ENCODE measurements at regions not wholly inside any gene's neighbourhood (a gene's known extent, or its start where the extent isn't known, plus 50 kb on each side); places are given as distances from the start of the nearest gene placed in this dataset.

GRCh38 chr16:61323456-61323855 lies 712.8 kb downstream of the CDH8 start:
- DNase-seq (ENCODE audit: low spot score): no peak

DNA sequence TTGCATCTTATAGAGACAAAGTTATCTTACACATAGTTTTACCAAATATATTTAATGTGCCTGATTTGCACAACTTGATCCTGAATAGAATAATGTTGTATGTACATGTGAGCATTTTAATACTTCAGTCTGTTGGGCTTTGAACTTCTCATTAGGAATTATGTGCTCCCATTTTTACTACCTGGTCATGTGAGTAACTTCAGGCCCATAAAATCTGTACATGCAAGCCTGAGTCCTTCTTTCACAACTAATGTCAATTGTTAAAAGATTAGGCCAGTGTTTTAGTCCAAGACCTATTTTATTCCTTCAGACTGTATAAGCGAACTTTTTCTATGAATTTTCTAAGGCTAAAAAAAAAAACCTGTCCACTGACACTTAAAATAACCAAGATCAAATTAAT lies 715.4 kb downstream of the CDH8 start:
- DNase-seq (ENCODE audit: low spot score): no peak

- no peak for DNase-seq (ENCODE audit: low spot score)
Observed at GRCh38 chr16:61313931-61314330, 722.3 kb downstream of the CDH8 start.

GRCh38 chr16:61309386-61309785 lies 726.9 kb downstream of the CDH8 start:
- DNase-seq (ENCODE audit: low spot score): no peak

- DNase-seq (ENCODE audit: low spot score): no peak
Observed at GRCh38 chr16:61306204-61306603, 730.0 kb downstream of the CDH8 start.

GRCh38 chr16:61296814-61297213 lies 739.4 kb downstream of the CDH8 start:
- DNase-seq (ENCODE audit: low spot score): no peak

DNA sequence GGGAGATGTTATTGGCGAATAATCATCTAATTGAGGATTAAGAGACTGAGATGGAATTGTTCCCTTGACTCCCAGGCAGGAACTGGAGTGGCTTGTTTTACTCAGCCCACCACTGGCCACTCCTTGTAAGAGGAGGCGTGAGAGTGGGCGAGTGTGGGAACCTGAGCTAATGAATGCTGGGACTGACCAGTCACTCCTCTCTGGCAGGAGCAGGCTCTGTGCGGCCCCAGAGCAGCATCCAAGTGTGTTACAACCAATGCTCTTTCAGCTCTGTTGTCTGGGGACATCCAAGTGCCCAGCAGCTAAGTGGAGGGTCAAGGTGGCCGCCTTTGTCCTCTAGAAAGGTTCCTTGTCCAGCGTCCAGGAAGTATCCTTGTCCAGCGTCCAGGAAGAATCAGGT lies 739.9 kb downstream of the CDH8 start:
- no peak for DNase-seq (ENCODE audit: low spot score)

DNA sequence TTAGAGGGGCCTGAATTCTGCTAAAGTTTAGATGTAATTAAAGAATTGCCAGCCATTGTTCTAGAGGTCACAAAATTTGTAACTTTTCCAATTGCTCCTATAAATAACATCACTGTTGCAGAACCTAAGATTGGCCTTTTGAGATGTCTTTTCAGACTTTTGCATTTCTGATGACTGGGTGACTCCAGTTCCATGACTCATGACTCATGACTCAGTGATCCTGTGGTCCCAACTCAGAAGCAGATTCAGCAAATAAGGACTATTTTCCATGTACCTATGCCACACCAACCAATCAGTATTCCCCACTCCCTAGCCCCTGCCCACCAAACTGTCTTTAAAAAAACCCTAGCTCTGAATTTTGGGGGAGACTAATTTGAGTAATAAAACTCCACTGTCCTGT lies 740.9 kb downstream of the CDH8 start:
- DNase-seq (ENCODE audit: low spot score): no peak

DNA sequence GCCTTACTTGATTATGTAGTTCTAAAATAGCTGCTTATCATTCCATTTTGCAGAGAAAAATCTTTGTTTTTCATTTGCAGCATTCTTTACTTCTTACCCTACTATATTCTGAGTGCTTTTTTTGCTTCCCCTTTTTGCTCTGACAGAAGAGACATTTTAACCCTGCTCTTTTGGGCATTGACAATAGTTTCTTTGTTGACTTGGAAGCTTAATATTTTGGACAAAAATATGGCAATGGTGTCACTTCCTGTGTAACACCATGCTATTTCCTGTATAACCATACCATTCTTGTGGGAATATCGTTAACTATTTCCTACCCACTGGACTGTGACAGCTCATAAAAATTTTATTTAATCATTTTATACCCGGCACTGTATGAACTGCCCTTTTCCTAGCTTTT lies 747.1 kb downstream of the CDH8 start:
- no peak for DNase-seq (ENCODE audit: low spot score)

GRCh38 chr16:61277849-61278248 lies 758.4 kb downstream of the CDH8 start:
- no peak for DNase-seq (ENCODE audit: low spot score)

DNA sequence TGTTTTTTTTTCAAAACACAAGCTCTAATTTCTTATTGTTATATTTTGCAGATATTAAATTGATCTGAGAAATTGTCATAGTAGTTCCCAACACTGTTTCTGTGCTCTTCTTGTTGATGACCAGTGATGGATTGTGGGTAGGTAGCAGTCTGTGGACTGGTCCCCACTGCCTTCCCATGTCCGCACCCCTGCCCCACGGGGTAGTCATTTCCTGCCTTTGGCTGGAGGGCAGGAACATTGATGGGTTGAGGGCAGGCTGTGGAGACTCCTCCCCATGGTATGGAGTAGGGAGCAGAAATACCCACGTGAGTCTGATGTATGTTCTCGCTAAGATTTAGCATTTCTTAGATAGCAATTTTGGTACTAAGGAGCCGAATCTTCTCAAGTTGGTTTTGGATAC lies 762.0 kb downstream of the CDH8 start:
- DNase-seq (ENCODE audit: low spot score): no peak

- no peak for DNase-seq (ENCODE audit: low spot score)
Observed at GRCh38 chr16:61270726-61271125, 765.5 kb downstream of the CDH8 start.

- no peak for DNase-seq (ENCODE audit: low spot score)
Observed at GRCh38 chr16:61263400-61263799, 772.8 kb downstream of the CDH8 start.

- DNase-seq (ENCODE audit: low spot score): no peak
Observed at GRCh38 chr16:61261315-61261714, 774.9 kb downstream of the CDH8 start.

- DNase-seq (ENCODE audit: low spot score): no peak
Observed at GRCh38 chr16:61246592-61246991, 789.6 kb downstream of the CDH8 start.

GRCh38 chr16:61243954-61244353 lies 792.3 kb downstream of the CDH8 start:
- no peak for DNase-seq (ENCODE audit: low spot score)

- no peak for DNase-seq (ENCODE audit: low spot score)
Observed at GRCh38 chr16:61237884-61238485, 798.3 kb downstream of the CDH8 start.

- no peak for DNase-seq (ENCODE audit: low spot score)
Observed at GRCh38 chr16:61233713-61234112, 802.5 kb downstream of the CDH8 start.

- no peak for DNase-seq (ENCODE audit: low spot score)
Observed at GRCh38 chr16:61228371-61228770, 807.9 kb downstream of the CDH8 start.

DNA sequence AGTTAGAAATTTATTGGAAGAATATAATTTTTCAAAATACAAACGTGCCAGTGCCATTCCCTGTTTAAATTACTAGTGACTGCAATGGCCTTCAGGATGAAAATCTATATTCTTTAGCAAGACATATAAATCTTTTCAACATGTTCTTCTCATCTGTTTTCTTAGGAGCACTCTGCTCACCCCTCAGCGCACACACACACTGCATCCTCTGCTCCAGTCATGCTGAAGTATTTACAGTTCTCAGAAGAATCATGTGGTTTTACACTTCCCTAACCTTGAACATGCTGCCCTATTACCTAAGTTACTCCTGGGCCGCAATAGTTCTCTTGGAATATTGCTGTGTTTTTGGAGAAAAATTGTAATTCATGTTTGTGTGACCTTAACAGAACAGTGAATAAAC lies 820.6 kb downstream of the CDH8 start:
- DNase-seq (ENCODE audit: low spot score): no peak

DNA sequence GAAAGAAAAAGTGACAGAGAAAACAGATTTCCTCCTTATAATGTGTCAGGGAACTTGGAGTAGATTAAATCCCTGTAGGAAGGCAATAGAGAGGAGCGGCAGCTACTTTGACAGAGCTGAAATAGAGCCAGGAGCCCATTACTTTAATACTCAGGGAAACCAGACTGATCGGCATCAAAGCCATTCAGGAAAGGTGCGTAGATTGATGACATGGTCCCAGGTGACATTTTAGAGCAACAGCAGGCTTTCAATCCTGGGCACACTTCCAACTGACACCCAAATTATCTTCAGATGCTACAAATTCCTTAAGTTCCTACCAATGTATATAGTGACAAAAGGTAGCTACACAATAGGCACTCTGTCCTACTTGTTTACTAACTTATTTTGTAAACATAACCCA lies 821.5 kb downstream of the CDH8 start:
- DNase-seq (ENCODE audit: low spot score): no peak

DNA sequence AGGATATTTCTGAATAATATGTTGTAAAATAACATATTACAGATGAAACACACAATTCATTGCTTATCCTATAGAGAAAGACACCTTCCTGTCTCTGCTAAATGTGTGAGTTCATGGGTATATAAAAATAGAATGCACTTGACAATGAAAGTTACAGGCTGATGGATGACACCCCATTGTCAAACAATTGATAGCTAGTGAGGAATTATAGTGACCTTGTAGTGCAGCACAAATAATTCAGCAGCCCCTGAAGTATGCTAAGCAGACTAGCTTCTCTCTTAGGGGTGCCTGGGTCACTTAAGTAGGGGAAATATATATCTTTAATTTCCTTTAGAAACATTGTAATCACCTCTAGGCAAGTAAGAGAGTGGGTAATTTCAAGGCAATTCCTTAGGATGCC lies 826.2 kb downstream of the CDH8 start:
- DNase-seq (ENCODE audit: low spot score): no peak

DNA sequence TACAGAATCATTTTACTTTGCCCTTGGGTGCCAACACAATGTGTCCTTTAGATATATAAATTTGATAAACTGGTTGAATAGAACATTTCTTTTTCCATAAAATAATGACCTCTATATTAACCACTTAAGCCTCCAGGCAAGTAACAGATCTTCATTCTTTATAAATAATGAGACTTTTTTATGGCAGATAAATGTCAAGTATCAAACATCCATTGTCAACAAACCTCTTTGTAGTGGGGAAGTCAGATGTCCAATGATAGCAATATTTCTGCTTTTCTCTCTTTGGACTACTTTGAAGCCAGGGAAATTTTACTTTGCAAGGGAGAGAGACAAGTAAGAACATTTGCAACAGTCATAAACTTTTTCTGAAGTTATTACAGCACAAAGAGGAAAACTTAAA lies 841.2 kb downstream of the CDH8 start:
- no peak for DNase-seq (ENCODE audit: low spot score)

GRCh38 chr16:61194573-61194972 lies 841.7 kb downstream of the CDH8 start:
- DNase-seq (ENCODE audit: low spot score): no peak

GRCh38 chr16:61182391-61182790 lies 853.8 kb downstream of the CDH8 start:
- DNase-seq (ENCODE audit: low spot score): no peak

Measured in AG08396 (cell line).